IPS-NIHi11 (cell line): ENCODE measurements at regions not wholly inside any gene's neighbourhood (a gene's known extent, or its start where the extent isn't known, plus 50 kb on each side); places are given as distances from the start of the nearest gene placed in this dataset.

Experiments used
- DNase-seq: peaks from one replicate; pipeline ENCODE4 v3.0.0; 2012; ENCODE audit warnings: mixed read lengths, low spot score

- DNase-seq: no peak
These were observed 271.2 kb upstream of the IRX2 start for GRCh38 chr5:3022665-3023064.

- no peak for DNase-seq
These were observed 268.9 kb upstream of the IRX2 start for GRCh38 chr5:3020426-3020825.

- no peak for DNase-seq
These were observed 267.6 kb upstream of the IRX2 start for GRCh38 chr5:3019045-3019444.

GRCh38 chr5:3011764-3012017, 260.2 kb upstream of the IRX2 start:
- no peak for DNase-seq

GRCh38 chr5:3010953-3011763, 259.7 kb upstream of the IRX2 start:
- DNase-seq: no peak

- no peak for DNase-seq
These were observed 258.9 kb upstream of the IRX2 start for GRCh38 chr5:3010301-3010952.

GRCh38 chr5:3009605-3010004, 258.1 kb upstream of the IRX2 start:
- no peak for DNase-seq

DNA sequence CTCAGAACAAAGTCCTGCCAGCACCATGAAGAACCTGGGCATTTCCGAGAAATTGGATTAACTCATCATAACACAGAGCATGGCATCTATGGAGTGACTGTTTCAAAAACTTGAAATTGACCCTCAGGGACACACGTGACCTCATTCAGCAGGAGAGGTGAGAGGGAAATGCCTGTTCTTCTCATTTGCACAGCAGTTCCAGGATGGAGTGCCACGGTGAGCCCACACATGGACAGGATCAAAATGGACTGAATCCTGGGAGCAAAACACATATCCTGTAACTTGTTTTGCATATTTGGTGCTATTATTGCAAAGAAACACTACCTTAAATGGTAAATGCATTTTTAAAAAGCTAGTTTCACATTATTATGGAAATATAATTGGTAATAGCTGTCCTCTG, 256.1 kb upstream of the IRX2 start:
- no peak for DNase-seq

DNA sequence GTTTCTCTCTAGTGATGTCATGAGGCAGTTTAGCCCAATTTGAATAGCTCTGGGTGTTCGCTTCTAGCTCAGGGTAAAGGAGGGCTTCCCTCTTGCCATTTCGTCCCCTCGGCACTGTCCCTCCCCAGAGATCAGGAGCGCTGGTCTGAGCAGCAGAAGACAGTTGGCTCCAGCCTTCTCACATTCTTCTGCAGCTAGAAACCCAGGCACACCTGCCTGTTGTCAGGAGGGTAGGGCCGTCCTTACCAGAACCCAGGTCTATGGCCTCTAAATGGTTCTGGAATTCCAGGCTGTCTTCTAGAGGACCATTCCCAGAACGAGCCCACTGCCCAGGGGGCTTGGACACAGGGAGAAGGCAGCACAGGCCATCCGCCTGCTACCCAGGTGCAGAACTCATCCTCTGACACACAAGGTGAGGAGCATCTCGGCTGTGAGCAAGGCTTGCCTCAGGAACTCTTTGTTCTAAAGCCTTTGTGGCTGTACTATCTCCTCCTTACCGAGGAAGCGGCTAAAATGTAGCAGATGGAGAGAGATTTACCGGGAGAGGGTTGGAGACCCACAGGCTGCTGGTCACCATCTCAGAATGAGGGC, 255.6 kb upstream of the IRX2 start:
- DNase-seq: no peak

GRCh38 chr5:3006526-3006925, 255.0 kb upstream of the IRX2 start:
- DNase-seq: no peak

GRCh38 chr5:3004361-3005080, 253.0 kb upstream of the IRX2 start:
- DNase-seq: no peak

GRCh38 chr5:3002230-3002629, 250.8 kb upstream of the IRX2 start:
- no peak for DNase-seq

GRCh38 chr5:3000631-3001030, 249.2 kb upstream of the IRX2 start:
- DNase-seq: no peak

DNA sequence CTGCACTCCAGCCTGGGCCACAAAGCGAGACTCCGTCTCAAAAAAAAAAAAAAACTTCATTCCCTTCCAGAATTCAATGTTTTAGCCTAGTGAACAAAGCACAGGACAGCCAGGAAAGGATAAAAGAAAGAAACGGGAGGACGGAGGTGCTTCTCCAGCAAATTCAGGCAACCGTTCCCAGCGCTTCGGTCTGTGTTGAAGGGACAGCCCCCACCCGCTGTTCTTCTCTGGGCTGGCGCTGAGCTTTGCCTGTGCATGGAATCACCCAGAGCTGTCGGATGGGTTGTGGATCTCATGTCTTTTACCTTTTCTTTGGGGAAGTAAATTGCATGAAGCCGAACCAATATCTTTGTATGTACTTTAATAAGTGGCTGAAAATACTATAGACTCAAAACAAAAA, 248.4 kb upstream of the IRX2 start:
- DNase-seq: no peak

DNA sequence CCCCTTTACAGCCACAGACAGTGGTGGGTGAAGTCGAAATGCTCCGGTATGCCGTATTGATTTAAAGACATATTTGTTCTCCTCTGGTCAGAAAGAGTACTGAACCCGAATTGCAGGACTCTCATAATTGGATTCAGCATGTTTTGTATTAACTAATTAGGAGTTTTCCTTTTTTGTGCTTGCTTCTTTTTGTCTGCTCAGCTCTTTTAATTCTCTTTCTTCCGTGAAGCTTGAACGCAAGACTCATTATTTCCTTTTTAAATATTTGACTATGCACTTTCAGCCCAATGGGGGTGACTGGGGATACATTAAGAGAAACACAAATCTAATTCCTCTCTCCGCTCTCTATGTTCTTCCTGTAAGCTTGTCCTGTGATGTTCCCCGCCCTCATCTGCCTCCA, 246.6 kb upstream of the IRX2 start:
- DNase-seq: no peak

- DNase-seq: no peak
These were observed 245.7 kb upstream of the IRX2 start for GRCh38 chr5:2997179-2997578.

GRCh38 chr5:2996687-2997086, 245.2 kb upstream of the IRX2 start:
- DNase-seq: no peak

- DNase-seq: no peak
These were observed 244.8 kb upstream of the IRX2 start for GRCh38 chr5:2996248-2996647.

DNA sequence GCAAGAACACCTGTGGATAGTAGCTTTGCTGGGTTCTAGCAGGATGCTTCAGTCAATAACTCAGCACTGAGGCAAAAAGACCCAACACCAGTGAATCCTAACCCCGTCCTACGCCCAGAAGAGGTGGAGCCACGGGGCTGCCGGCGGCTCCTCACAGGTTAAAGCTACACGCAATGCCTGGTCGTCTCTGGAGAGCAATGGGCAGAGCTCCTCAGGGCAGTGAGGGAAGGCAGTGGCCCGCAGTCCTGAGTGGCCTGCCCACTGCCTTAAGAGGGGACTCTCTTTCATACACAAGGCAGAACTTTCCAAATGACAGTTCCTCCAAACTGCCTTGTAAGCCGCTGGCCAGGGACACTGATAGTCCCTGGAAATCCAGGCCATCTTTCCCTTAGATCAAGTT, 244.2 kb upstream of the IRX2 start:
- no peak for DNase-seq

GRCh38 chr5:2995035-2995434, 243.6 kb upstream of the IRX2 start:
- DNase-seq: no peak

- DNase-seq: no peak
These were observed 242.3 kb upstream of the IRX2 start for GRCh38 chr5:2993771-2994170.

GRCh38 chr5:2993301-2993700, 241.8 kb upstream of the IRX2 start:
- no peak for DNase-seq

GRCh38 chr5:2992806-2993205, 241.3 kb upstream of the IRX2 start:
- DNase-seq: no peak
